AG04450 (cell line): ENCODE measurements at regions not wholly inside any gene's neighbourhood (a gene's known extent, or its start where the extent isn't known, plus 50 kb on each side); places are given as distances from the start of the nearest gene placed in this dataset.

Experiments
- CTCF ChIA-PET: fragments of 300-600, 350-600 bp; formaldehyde crosslinking; extraction: SDS; loops from one replicate; lab custom pipeline; 2022; ENCODE audit warnings: antibody characterized with exemption, inconsistent platforms; lab: Charles Lee
- POLR2A ChIA-PET: fragments of 350-600 bp; formaldehyde crosslinking; extraction: SDS; loops from one replicate; lab custom pipeline; 2021; ENCODE audit warnings: antibody characterized with exemption, inconsistent platforms; lab: Yijun Ruan, JAX
- DNase-seq: peaks from one replicate; pipeline ENCODE4 v3.0.0-alpha.2; 2011; ENCODE audit warnings: low read depth, low spot score
- H3K27ac ChIP-seq: one replicate; pipeline ENCODE4 v1.5.1; 2012; ENCODE audit warnings: low read depth, low read length, control low read depth
- H3K27me3 ChIP-seq: one replicate; pipeline ENCODE4 v1.6.0; 2012; ENCODE audit warnings: low read length; ENCODE audit not compliant: control insufficient read depth, insufficient read depth
- H3K4me3 ChIP-seq: 2 replicates; pipeline ENCODE4 v1.5.1; 2011; ENCODE audit warnings: mild to moderate bottlenecking, low read depth, low read length, control low read depth
- H3K9me3 ChIP-seq: 2 replicates; pipeline ENCODE4 v1.5.1; 2012; ENCODE audit warnings: low read length; ENCODE audit not compliant: control insufficient read depth, insufficient read depth
- CTCF ChIP-seq: IDR thresholded peaks from 2 replicates; pipeline ENCODE4 v1.5.1; 2011; ENCODE audit warnings: low read depth, low read length, control low read depth, inconsistent platforms

- ChIA-PET POLR2A (no interaction called here), CTCF (no interaction called here)
- no peak for TF ChIP-seq CTCF
- Histone ChIP-seq H3K27me3 (no peaks in the 10 kb centered on the region), H3K9me3 (no peaks in the 10 kb centered on the region), H3K27ac (no peak overlapping the region), H3K4me3 (no peak overlapping the region)
- no peak for DNase-seq
These were observed 50.1 kb upstream of the SYTL5 start for GRCh38 chrX:37956223-37956622.
